ENCODE measurements at regions not wholly inside any gene's neighbourhood (a gene's known extent, or its start where the extent isn't known, plus 50 kb on each side); places are given as distances from the start of the nearest gene placed in this dataset.
"Not testable (repeated sequence)": the region's sequence is repeated elsewhere in the genome, so short reads cannot be mapped to it uniquely, and the experiment has no call there.

GRCh38 chr12:17878714-17879113 lies 211.3 kb downstream of the RERGL start:
- no peak for DNase-seq (ENCODE audit: low read depth)
- no peak overlapping the region for H3K4me3 ChIP-seq (ENCODE audit: low read depth, low read length)
- no peak for TF ChIP-seq CTCF (IDR thresholded peaks at IDR 0.05; ENCODE audit: insufficient read depth, low read depth, low read length, missing control alignments)

DNA sequence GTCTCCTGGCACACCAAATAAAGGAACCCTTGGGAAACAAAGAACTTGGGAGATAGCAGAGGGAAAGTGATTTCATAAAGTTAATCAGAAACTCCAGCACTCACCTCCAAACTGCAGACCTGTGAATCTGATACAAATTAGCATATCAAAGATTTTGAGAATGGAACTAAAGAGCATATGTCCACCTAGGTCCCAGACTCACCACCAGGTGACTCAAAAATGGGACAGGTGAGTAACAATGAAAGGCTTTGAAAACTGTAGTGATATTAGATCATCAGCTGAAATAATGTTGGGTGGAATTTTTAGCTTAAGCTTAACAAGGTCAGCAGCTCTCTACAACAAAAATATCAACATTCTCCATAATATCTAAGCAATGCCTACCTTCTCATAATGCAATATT lies 214.8 kb downstream of the RERGL start:
- no peak for TF ChIP-seq CTCF (IDR thresholded peaks at IDR 0.05; ENCODE audit: insufficient read depth, low read depth, low read length, missing control alignments)
- H3K4me3 ChIP-seq (ENCODE audit: low read depth, low read length), result no peak overlapping the region
- no peak for DNase-seq (ENCODE audit: low read depth)

- no peak for DNase-seq (ENCODE audit: low read depth)
- no peak for TF ChIP-seq CTCF (IDR thresholded peaks at IDR 0.05; ENCODE audit: insufficient read depth, low read depth, low read length, missing control alignments)
- no peak overlapping the region for H3K4me3 ChIP-seq (ENCODE audit: low read depth, low read length)
These were observed 223.2 kb downstream of the RERGL start for GRCh38 chr12:17866802-17867201.

DNA sequence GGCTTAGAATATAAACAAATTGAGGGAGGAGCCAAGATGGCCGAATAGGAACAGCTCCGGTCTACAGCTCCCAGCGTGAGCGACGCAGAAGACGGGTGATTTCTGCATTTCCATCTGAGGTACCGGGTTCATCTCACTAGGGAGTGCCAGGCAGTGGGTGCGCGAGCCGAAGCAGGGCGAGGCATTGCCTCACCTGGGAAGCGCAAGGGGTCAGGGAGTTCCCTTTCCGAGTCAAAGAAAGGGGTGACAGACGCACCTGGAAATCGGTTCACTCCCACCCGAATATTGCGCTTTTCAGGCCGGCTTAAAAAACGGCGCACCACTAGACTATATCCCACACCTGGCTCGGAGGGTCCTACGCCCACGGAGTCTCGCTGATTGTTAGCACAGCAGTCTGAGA lies 234.4 kb downstream of the RERGL start:
- H3K4me3 ChIP-seq (ENCODE audit: low read depth, low read length); DNase-seq (ENCODE audit: low read depth): not testable (repeated sequence)

- no peak for DNase-seq (ENCODE audit: low read depth)
- TF ChIP-seq CTCF (IDR thresholded peaks at IDR 0.05; ENCODE audit: insufficient read depth, low read depth, low read length, missing control alignments), result no peak
- no peak overlapping the region for H3K4me3 ChIP-seq (ENCODE audit: low read depth, low read length)
These were observed 236.9 kb downstream of the RERGL start for GRCh38 chr12:17853054-17853453.

GRCh38 chr12:17841496-17841895 lies 248.5 kb downstream of the RERGL start:
- H3K4me3 ChIP-seq (ENCODE audit: low read depth, low read length), result no peak overlapping the region
- DNase-seq (ENCODE audit: low read depth), result no peak
- TF ChIP-seq CTCF (IDR thresholded peaks at IDR 0.05; ENCODE audit: insufficient read depth, low read depth, low read length, missing control alignments), result no peak

DNA sequence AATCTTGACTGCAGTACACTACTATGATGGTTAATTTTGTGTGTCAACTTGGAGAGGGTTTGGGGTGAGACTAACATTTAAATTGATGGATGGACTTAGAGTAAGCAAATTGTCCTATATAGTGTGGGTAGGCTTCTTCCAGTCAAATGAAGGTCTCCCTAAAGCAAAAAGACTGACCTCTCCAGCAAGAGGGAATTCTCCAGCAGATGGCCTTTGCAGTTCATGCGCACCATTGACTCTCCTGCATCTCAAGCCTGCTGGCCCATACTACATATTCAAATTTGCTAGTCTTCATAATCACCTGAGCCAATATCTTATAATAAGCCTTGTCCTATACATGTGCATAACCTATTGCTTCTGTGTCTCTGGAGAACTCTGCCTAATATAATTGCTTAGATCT lies 260.2 kb downstream of the RERGL start:
- no peak overlapping the region for H3K4me3 ChIP-seq (ENCODE audit: low read depth, low read length)
- no peak for DNase-seq (ENCODE audit: low read depth)
- no peak for TF ChIP-seq CTCF (IDR thresholded peaks at IDR 0.05; ENCODE audit: insufficient read depth, low read depth, low read length, missing control alignments)

DNA sequence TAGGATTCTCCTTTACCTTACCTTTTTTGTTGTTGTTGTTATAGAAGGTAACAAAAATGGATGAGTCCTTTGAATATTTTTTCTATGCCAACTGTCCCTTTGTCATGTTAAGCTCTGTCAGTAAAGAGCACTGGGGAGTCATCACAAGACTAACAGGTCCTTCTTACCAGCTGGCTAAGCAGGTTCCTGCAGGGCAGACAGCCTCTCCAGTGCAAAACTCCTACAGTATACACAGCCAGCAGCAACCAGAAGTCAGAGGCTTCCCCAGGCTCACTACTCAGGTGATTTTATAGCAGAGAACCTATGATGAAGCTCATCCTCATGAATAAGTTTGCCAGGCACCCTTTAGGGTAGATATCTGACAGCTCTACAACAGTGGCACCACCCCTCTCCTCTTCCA lies 271.1 kb downstream of the RERGL start:
- DNase-seq (ENCODE audit: low read depth), result no peak
- TF ChIP-seq CTCF (IDR thresholded peaks at IDR 0.05; ENCODE audit: insufficient read depth, low read depth, low read length, missing control alignments), result no peak
- H3K4me3 ChIP-seq (ENCODE audit: low read depth, low read length), result no peak overlapping the region

Data from GM12865 (cell line).